Spleen (tissue), 7 donors: ENCODE measurements at regions not wholly inside any gene's neighbourhood (a gene's known extent, or its start where the extent isn't known, plus 50 kb on each side); places are given as distances from the start of the nearest gene placed in this dataset.

Source experiments
- CTCF ChIP-seq, 11 experiments: fragments of 200-600 bp in 7 of 11; fragments of 450-650 bp in 4 of 11; sonication (generic) in 4 of 11; IDR thresholded peaks in 8 of 11; conservative IDR thresholded peaks in 3 of 11; 1 replicate in 7 of 11; 2 replicates in 4 of 11; pipeline versions ENCODE4 v1.4.0 to v1.8.0; 2016 to 2021; ENCODE audit warnings: antibody characterized with exemption in 11 of 11, inconsistent platforms in 4 of 11, mild to moderate bottlenecking in 1 of 11
- POLR2AphosphoS5 ChIP-seq, 3 donors: sonication (generic); formaldehyde crosslinking; IDR thresholded peaks; one replicate each; pipeline ENCODE4 v1.5.1; 2017; ENCODE audit warnings: antibody characterized with exemption in 3 of 3
- donor health status: DM: no; HTN: no; CAD: no; lungs with moderate emphysema.
- donor health status: DM: no; HTN: no; CAD: no.
- donor health status: DM: no; HTN: no; CAD: no.

GRCh38 chr1:209199822-209200221 is 383.7 kb upstream of the CAMK1G start:
- no peak for TF ChIP-seq CTCF (IDR thresholded peaks at IDR 0.05 in 8 of 11, conservative IDR thresholded peaks at IDR 0.05 in 3 of 11)
- TF ChIP-seq POLR2AphosphoS5 (IDR thresholded peaks at IDR 0.05): no peak
